GM12865 (cell line): ENCODE measurements at regions not wholly inside any gene's neighbourhood (a gene's known extent, or its start where the extent isn't known, plus 50 kb on each side); places are given as distances from the start of the nearest gene placed in this dataset.

ENCODE experiments used
- DNase-seq: peaks from one replicate; pipeline ENCODE4 v3.0.0; 2010; ENCODE audit warnings: low read depth
- H3K4me3 ChIP-seq: 2 replicates; pipeline ENCODE4 v1.5.1; 2011; ENCODE audit warnings: mild to moderate bottlenecking, low read depth, low read length, control low read depth
- CTCF ChIP-seq: IDR thresholded peaks from 2 replicates; pipeline ENCODE4 v1.5.1; 2011; ENCODE audit warnings: low read length, control low read depth, low read depth, inconsistent platforms; ENCODE audit not compliant: insufficient read depth; ENCODE audit errors: missing control alignments

DNA sequence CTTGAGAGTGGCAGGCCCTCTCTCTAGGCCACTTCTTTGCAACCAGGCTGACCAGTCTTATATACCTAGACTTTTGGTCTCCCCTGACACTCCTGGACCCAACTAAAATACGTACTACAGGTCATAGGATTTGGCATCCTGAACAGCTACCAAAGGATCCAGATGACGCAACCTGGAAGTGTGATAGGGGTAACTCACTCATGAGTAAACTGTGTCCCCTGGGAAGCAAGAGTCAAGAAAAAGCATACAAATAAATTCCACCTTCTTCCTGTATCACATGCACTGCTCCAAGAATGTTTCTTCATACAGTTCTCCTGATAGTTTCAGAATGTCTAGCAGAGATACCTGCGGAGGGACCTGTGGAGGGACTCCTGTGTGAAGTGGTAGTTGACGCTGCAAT, 172.3 kb downstream of the MDFIC start:
- no peak for DNase-seq
- no peak for TF ChIP-seq CTCF
- H3K4me3 ChIP-seq, result no peak overlapping the region

- no peak overlapping the region for H3K4me3 ChIP-seq
- DNase-seq, result no peak
- TF ChIP-seq CTCF, result no peak
Observed at GRCh38 chr7:115088893-115089292, 167.0 kb downstream of the MDFIC start.

GRCh38 chr7:115087437-115087836, 165.5 kb downstream of the MDFIC start:
- TF ChIP-seq CTCF, result no peak
- DNase-seq, result no peak
- H3K4me3 ChIP-seq, result no peak overlapping the region

DNA sequence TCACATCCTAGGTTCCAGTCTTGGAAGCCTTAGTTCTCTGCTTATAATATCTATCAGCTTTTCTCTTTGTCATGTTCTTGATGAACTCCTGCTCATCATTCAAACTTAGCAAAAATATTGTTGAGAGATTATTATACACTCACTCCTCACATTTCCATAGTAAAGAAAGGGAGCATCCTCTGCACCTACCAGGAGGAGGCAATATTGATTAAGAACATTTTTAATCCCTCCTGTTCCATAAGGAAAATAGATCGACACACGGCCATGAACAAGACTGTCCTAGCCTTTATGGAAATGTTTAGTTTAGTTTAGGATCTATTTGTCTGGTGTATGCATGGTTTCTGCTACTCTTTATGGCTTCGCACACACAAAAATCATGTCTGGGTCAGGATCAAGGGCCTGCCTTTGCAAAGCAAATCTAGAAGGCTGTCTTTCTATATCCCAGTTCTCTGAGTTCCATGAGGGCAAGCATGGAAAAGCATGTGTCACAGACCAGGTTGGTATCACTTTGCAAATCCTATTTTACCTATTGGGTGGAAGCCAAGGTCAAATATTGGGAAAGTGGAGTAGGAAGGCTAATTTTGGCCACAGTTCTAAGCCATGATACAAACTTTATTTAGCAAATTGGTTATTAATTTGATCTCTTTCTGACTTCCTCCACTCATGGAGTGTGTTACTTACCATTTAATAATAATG, 164.4 kb downstream of the MDFIC start:
- no peak for DNase-seq
- TF ChIP-seq CTCF, result no peak
- no peak overlapping the region for H3K4me3 ChIP-seq

DNA sequence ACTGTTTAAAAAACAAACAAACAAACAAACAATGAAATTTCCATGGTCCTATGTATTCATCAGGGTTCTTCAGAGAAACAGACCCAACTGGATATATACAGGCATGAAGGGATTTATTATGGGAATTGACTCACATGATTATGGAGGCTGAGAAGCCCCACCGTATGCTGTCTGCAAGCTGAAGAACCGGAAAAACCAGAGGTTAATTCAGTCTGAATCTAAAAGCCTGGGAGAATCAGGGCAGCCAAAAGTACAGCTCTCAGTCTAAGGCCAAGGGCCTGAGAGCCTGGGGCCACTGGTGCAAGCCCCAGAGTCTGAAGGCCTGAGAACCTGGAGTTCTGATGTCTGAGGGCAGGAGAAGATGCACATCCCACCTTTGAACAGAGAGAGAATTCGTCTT, 163.5 kb downstream of the MDFIC start:
- DNase-seq, result no peak
- H3K4me3 ChIP-seq, result no peak overlapping the region
- TF ChIP-seq CTCF, result no peak

DNA sequence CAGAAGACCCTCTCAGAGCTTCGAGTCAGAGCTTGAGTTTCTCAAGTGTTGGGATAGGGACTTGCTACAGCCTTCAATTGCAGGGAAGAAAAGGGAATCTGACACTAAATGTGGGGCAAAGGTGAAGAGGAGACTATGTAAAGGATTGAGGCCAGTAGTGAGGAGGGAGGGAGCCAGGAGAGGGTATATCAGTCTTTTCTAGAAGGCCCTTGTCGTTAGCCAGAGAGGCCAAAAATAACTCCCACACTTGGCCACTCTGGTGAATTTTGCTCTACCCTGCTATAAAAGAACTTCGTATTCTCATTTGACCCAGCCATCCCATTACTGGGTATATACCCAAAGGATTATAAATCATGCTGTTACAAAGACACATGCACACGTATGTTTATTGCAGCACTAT, 162.0 kb downstream of the MDFIC start:
- no peak overlapping the region for H3K4me3 ChIP-seq
- no peak for DNase-seq
- no peak for TF ChIP-seq CTCF

DNA sequence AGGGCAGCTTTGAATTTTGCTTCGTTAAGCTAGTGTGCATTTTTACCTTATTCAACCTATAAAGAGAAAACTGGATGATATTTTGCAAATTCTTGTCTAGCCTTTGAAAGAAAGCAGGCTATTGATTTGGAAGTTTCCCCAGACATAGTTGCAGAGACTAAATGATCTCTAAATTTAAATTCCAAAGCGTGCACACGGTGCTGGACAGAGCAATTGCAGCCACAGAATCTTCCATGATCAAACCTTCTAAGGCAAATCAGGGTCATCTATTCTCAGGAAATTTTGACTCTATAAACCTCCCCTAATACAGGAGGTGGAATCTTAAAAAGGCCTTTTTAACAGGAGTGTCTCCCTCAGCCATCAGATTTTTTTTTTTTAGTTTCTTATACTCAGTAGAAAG, 159.9 kb downstream of the MDFIC start:
- no peak for TF ChIP-seq CTCF
- DNase-seq, result no peak
- H3K4me3 ChIP-seq, result no peak overlapping the region
